ENCODE measurements at regions not wholly inside any gene's neighbourhood (a gene's known extent, or its start where the extent isn't known, plus 50 kb on each side); places are given as distances from the start of the nearest gene placed in this dataset. TPM values are rescaled to one million over a fixed set of nuclear protein-coding genes. Genes with fewer than 3 reads are reported as not detected.
"Not testable (repeated sequence)": the region's sequence is repeated elsewhere in the genome, so short reads cannot be mapped to it uniquely, and the experiment has no call there.

GRCh38 chr6:106724848-106725247, 95.5 kb downstream of the QRSL1 start:
- H3K9me3 Mint-ChIP-seq (ENCODE audit: unreplicated experiment) = no peaks in the 10 kb centered on the region
- H3K27ac Mint-ChIP-seq (ENCODE audit: unreplicated experiment) = no peak overlapping the region
- no peaks in the 10 kb centered on the region for H3K36me3 Mint-ChIP-seq (ENCODE audit: unreplicated experiment)
- H3K4me3 Mint-ChIP-seq (ENCODE audit: unreplicated experiment) = no peak overlapping the region
- H3K4me1 Mint-ChIP-seq (ENCODE audit: low read depth, unreplicated experiment) = no peaks in the 10 kb centered on the region
- no peak for DNase-seq
- H3K27me3 Mint-ChIP-seq (ENCODE audit: unreplicated experiment) = no peaks in the 10 kb centered on the region
- TF ChIP-seq CTCF (IDR thresholded peaks at IDR 0.05; ENCODE audit: partially characterized antibody, unreplicated experiment) = no peak

- H3K9me3 Mint-ChIP-seq (ENCODE audit: unreplicated experiment) = no peaks in the 10 kb centered on the region
- no peaks in the 10 kb centered on the region for H3K27me3 Mint-ChIP-seq (ENCODE audit: unreplicated experiment)
- no peak overlapping the region for H3K4me3 Mint-ChIP-seq (ENCODE audit: unreplicated experiment)
- no peak for DNase-seq
- no peaks in the 10 kb centered on the region for H3K4me1 Mint-ChIP-seq (ENCODE audit: low read depth, unreplicated experiment)
- no peaks in the 10 kb centered on the region for H3K36me3 Mint-ChIP-seq (ENCODE audit: unreplicated experiment)
- no peak overlapping the region for H3K27ac Mint-ChIP-seq (ENCODE audit: unreplicated experiment)
- TF ChIP-seq CTCF (IDR thresholded peaks at IDR 0.05; ENCODE audit: partially characterized antibody, unreplicated experiment) = no peak
These were observed 95.0 kb downstream of the QRSL1 start for GRCh38 chr6:106724337-106724736.

- not testable (repeated sequence) for H3K4me3 Mint-ChIP-seq (ENCODE audit: unreplicated experiment); DNase-seq; H3K27me3 Mint-ChIP-seq (ENCODE audit: unreplicated experiment); H3K36me3 Mint-ChIP-seq (ENCODE audit: unreplicated experiment); H3K9me3 Mint-ChIP-seq (ENCODE audit: unreplicated experiment); H3K27ac Mint-ChIP-seq (ENCODE audit: unreplicated experiment); H3K4me1 Mint-ChIP-seq (ENCODE audit: low read depth, unreplicated experiment)
These were observed 94.0 kb downstream of the QRSL1 start for GRCh38 chr6:106723419-106723818.

GRCh38 chr6:106721189-106721588, 91.8 kb downstream of the QRSL1 start:
- not testable (repeated sequence) for H3K27ac Mint-ChIP-seq (ENCODE audit: unreplicated experiment); DNase-seq; H3K9me3 Mint-ChIP-seq (ENCODE audit: unreplicated experiment); H3K27me3 Mint-ChIP-seq (ENCODE audit: unreplicated experiment); H3K4me3 Mint-ChIP-seq (ENCODE audit: unreplicated experiment); H3K4me1 Mint-ChIP-seq (ENCODE audit: low read depth, unreplicated experiment); H3K36me3 Mint-ChIP-seq (ENCODE audit: unreplicated experiment)

Small RNA genes lying in the stretch of these regions (microRNA-seq; reads per million reads assigned to microRNA genes)
- gene MIR587 (ENCODE audit: unreplicated experiment) = not detected
